OCI-LY7 (cell line): ENCODE measurements at regions not wholly inside any gene's neighbourhood (a gene's known extent, or its start where the extent isn't known, plus 50 kb on each side); places are given as distances from the start of the nearest gene placed in this dataset.

Experiments
- CTCF ChIP-seq: fragments of 200-600 bp; sonication (generic); conservative IDR thresholded peaks from 2 replicates; pipeline ENCODE4 v1.5.1; 2014; ENCODE audit warnings: mild to moderate bottlenecking, antibody characterized with exemption, low read length, moderate library complexity, mixed read lengths
- EZH2phosphoT487 ChIP-seq: fragments of 200-600 bp; sonication (generic); IDR thresholded peaks from 2 replicates; pipeline ENCODE4 v1.6.1; 2018; ENCODE audit warnings: low read depth, borderline replicate concordance, mild to moderate bottlenecking, mixed run types, antibody characterized with exemption, low read length, moderate library complexity, mixed read lengths

- TF ChIP-seq CTCF (peak; percentile 88), EZH2phosphoT487 (no peak)
These were observed 489.9 kb downstream of the NYAP2 start for GRCh38 chr2:225889452-225889851.
